IMR-90 (cell line): ENCODE measurements at regions not wholly inside any gene's neighbourhood (a gene's known extent, or its start where the extent isn't known, plus 50 kb on each side); places are given as distances from the start of the nearest gene placed in this dataset.
"Not testable (repeated sequence)": the region's sequence is repeated elsewhere in the genome, so short reads cannot be mapped to it uniquely, and the experiment has no call there.

Source experiments
- BHLHE40 ChIP-seq: fragments of 150-350 bp; IDR thresholded peaks from 2 replicates; pipeline ENCODE4 v1.6.1; 2016; ENCODE audit warnings: mild to moderate bottlenecking, low read depth, low read length
- CEBPB ChIP-seq: IDR thresholded peaks from 2 replicates; pipeline ENCODE4 v1.6.1; 2012; ENCODE audit warnings: low read depth, low read length, improper control_type of control experiment
- CTCF ChIP-seq: conservative IDR thresholded peaks from 2 replicates; pipeline ENCODE4 v1.5.1; 2012; ENCODE audit warnings: mild to moderate bottlenecking, low read depth, low read length, improper control_type of control experiment
- ELK1 ChIP-seq: fragments of 150-350 bp; IDR thresholded peaks from 2 replicates; pipeline ENCODE4 v1.6.1; 2016; ENCODE audit warnings: low read depth, mild to moderate bottlenecking, low read length, moderate library complexity, borderline replicate concordance
- FOS ChIP-seq: fragments of 150-350 bp; IDR thresholded peaks from 2 replicates; pipeline ENCODE4 v1.6.1; 2016; ENCODE audit warnings: low read depth, low read length
- MAFK ChIP-seq: IDR thresholded peaks from 2 replicates; pipeline ENCODE4 v1.6.1; 2012; ENCODE audit warnings: low read depth, low read length, improper control_type of control experiment
- MAZ ChIP-seq: IDR thresholded peaks from 2 replicates; pipeline ENCODE4 v1.6.1; 2012; ENCODE audit warnings: low read depth, mild to moderate bottlenecking, low read length, improper control_type of control experiment, moderate library complexity, borderline replicate concordance
- MXI1 ChIP-seq: IDR thresholded peaks from 2 replicates; pipeline ENCODE4 v1.6.1; 2012; ENCODE audit warnings: low read depth, mild to moderate bottlenecking, low read length, moderate library complexity, borderline replicate concordance
- POLR2A ChIP-seq: IDR thresholded peaks from 2 replicates; pipeline ENCODE4 v1.6.1; 2012; ENCODE audit warnings: mild to moderate bottlenecking, low read depth, low read length
- RAD21 ChIP-seq: IDR thresholded peaks from 2 replicates; pipeline ENCODE4 v1.6.1; 2012; ENCODE audit warnings: low read length, improper control_type of control experiment
- RCOR1 ChIP-seq: IDR thresholded peaks from 2 replicates; pipeline ENCODE4 v1.6.1; 2012; ENCODE audit warnings: mild to moderate bottlenecking, low read length, improper control_type of control experiment; ENCODE audit not compliant: insufficient replicate concordance
- RFX5 ChIP-seq: IDR thresholded peaks from 2 replicates; pipeline ENCODE4 v1.8.0; 2012; ENCODE audit warnings: low read depth, mild to moderate bottlenecking, low read length, moderate library complexity
- TF ChIP-seq, protein P1 (sequence below): fragments of 150-350 bp; IDR thresholded peaks from 2 replicates; pipeline ENCODE4 v1.6.1; 2017; ENCODE audit warnings: mild to moderate bottlenecking, antibody characterized with exemption, low read length, low read depth

DNA sequence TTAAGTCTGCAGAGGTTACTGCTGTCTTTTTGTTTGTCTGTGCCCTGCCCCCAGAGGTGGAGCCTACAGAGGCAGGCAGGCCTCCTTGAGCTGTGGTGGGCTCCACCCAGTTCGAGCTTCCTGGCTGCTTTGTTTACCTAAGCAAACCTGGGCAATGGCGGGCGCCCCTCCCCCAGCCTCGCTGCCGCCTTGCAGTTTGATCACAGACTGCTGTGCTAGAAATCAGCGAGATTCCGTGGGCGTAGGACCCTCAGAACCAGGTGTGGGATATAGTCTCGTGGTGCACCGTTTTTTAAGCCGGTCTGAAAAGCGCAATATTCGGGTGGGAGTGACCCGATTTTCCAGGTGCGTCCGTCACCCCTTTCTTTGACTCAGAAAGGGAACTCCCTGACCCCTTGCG, 2146.3 kb upstream of the WWC1 start:
- not testable (repeated sequence) for TF ChIP-seq CTCF, MXI1, RFX5, POLR2A, RCOR1, CEBPB, BHLHE40, FOS, MAZ, MAFK, RAD21, ELK1
- TF ChIP-seq, protein P1, sequence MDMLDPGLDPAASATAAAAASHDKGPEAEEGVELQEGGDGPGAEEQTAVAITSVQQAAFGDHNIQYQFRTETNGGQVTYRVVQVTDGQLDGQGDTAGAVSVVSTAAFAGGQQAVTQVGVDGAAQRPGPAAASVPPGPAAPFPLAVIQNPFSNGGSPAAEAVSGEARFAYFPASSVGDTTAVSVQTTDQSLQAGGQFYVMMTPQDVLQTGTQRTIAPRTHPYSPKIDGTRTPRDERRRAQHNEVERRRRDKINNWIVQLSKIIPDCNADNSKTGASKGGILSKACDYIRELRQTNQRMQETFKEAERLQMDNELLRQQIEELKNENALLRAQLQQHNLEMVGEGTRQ: not testable (repeated sequence)
